SK-N-MC (cell line): ENCODE measurements at regions not wholly inside any gene's neighbourhood (a gene's known extent, or its start where the extent isn't known, plus 50 kb on each side); places are given as distances from the start of the nearest gene placed in this dataset.

Source experiments
- DNase-seq: peaks from one replicate; pipeline ENCODE4 v3.0.0-alpha.2; 2011; ENCODE audit warnings: low read depth, low spot score
- H3K27ac ChIP-seq: fragments of 200-600 bp; sonication (generic); 2 replicates; pipeline ENCODE4 v1.5.1; 2016; ENCODE audit warnings: mixed run types
- H3K36me3 ChIP-seq: fragments of 200-600 bp; sonication (generic); 2 replicates; pipeline ENCODE4 v1.6.1; 2017; ENCODE audit warnings: antibody characterized with exemption, low read length, mixed read lengths; ENCODE audit not compliant: insufficient read depth
- H3K4me3 ChIP-seq: fragments of 200-600 bp; sonication (generic); 2 replicates; pipeline ENCODE4 v1.5.1; 2016
- H3K9ac ChIP-seq: fragments of 200-600 bp; sonication (generic); 2 replicates; pipeline ENCODE4 v1.8.0; 2017; ENCODE audit warnings: mixed run types, mixed read lengths; ENCODE audit not compliant: insufficient read length
- H3K9me3 ChIP-seq: fragments of 200-600 bp; sonication (generic); 2 replicates; pipeline ENCODE4 v1.6.1; 2017; ENCODE audit warnings: low read depth, mild to moderate bottlenecking, antibody characterized with exemption, low read length, moderate library complexity, mixed read lengths
- EZH2 ChIP-seq: fragments of 200-600 bp; sonication (generic); IDR thresholded peaks from one replicate; pipeline ENCODE4 v1.6.1; 2017; ENCODE audit warnings: antibody characterized with exemption
- FOXP2 ChIP-seq: optimal IDR thresholded peaks from 2 replicates; pipeline ENCODE3; 2011; ENCODE audit warnings: mild to moderate bottlenecking, moderate library complexity; ENCODE audit not compliant: insufficient read depth; ENCODE audit errors: extremely low read length, control extremely low read depth
- POLR2AphosphoS5 ChIP-seq: IDR thresholded peaks from 2 replicates; pipeline ENCODE4 v1.6.1; 2012; ENCODE audit warnings: mild to moderate bottlenecking, low read depth, low read length, borderline replicate concordance

GRCh38 chr11:96680211-96681018, 290.6 kb downstream of the JRKL start:
- no peak for DNase-seq
- H3K9ac ChIP-seq, result no peak overlapping the region

GRCh38 chr11:96681019-96681716, 291.4 kb downstream of the JRKL start:
- TF ChIP-seq POLR2AphosphoS5, result no peak
- no peak for TF ChIP-seq FOXP2
- TF ChIP-seq EZH2, result no peak
- Histone ChIP-seq H3K9me3 (no peaks in the 10 kb centered on the region), H3K4me3 (0 out of 2 replicates have a peak overlapping the region, but pooled peaks have one; percentile 22), H3K36me3 (no peaks in the 10 kb centered on the region), H3K27ac (no peak overlapping the region), H3K9ac (no peak overlapping the region)
- DNase-seq, result no peak

More at GRCh38 chr11:96680211-96681018, 290.6 kb downstream of the JRKL start:
- Histone ChIP-seq H3K27ac (no peak overlapping the region), H3K4me3 (no peak overlapping the region), H3K36me3 (no peaks in the 10 kb centered on the region), H3K9me3 (no peaks in the 10 kb centered on the region)
- TF ChIP-seq FOXP2 (no peak), POLR2AphosphoS5 (no peak), EZH2 (no peak)

- TF ChIP-seq POLR2AphosphoS5, result no peak
- TF ChIP-seq FOXP2, result no peak
- no peak for TF ChIP-seq EZH2
- H3K9ac ChIP-seq, result no peak overlapping the region
- no peak overlapping the region for H3K27ac ChIP-seq
- no peak for DNase-seq
- H3K4me3 ChIP-seq, result no peak overlapping the region
- no peaks in the 10 kb centered on the region for H3K9me3 ChIP-seq
- no peaks in the 10 kb centered on the region for H3K36me3 ChIP-seq
Measured at GRCh38 chr11:96694338-96694737, 304.5 kb downstream of the JRKL start.

- TF ChIP-seq POLR2AphosphoS5 (no peak), EZH2 (no peak), FOXP2 (no peak)
Measured at GRCh38 chr11:96696731-96697130, 306.9 kb downstream of the JRKL start.

GRCh38 chr11:96697466-96697865, 307.7 kb downstream of the JRKL start:
- Histone ChIP-seq H3K27ac (no peak overlapping the region), H3K36me3 (no peaks in the 10 kb centered on the region)

More at GRCh38 chr11:96696731-96697130, 306.9 kb downstream of the JRKL start:
- DNase-seq, result no peak
- Histone ChIP-seq H3K27ac (no peak overlapping the region), H3K4me3 (no peak overlapping the region), H3K9me3 (no peaks in the 10 kb centered on the region), H3K36me3 (no peaks in the 10 kb centered on the region), H3K9ac (no peak overlapping the region)

GRCh38 chr11:96704847-96705246, 315.0 kb downstream of the JRKL start:
- DNase-seq, result no peak
- no peak overlapping the region for H3K4me3 ChIP-seq
- no peaks in the 10 kb centered on the region for H3K36me3 ChIP-seq
- TF ChIP-seq FOXP2 (no peak), EZH2 (no peak), POLR2AphosphoS5 (no peak)
- no peak overlapping the region for H3K27ac ChIP-seq
- no peaks in the 10 kb centered on the region for H3K9me3 ChIP-seq
- H3K9ac ChIP-seq, result no peak overlapping the region

More at GRCh38 chr11:96697466-96697865, 307.7 kb downstream of the JRKL start:
- no peak for DNase-seq
- TF ChIP-seq POLR2AphosphoS5, result no peak
- no peak for TF ChIP-seq FOXP2
- TF ChIP-seq EZH2, result no peak
- H3K4me3 ChIP-seq, result no peak overlapping the region
- no peaks in the 10 kb centered on the region for H3K9me3 ChIP-seq
- H3K9ac ChIP-seq, result no peak overlapping the region

GRCh38 chr11:96706761-96707160, 316.9 kb downstream of the JRKL start:
- Histone ChIP-seq H3K9ac (no peak overlapping the region), H3K36me3 (no peaks in the 10 kb centered on the region), H3K9me3 (no peaks in the 10 kb centered on the region), H3K4me3 (no peak overlapping the region), H3K27ac (no peak overlapping the region)
- TF ChIP-seq EZH2 (no peak), POLR2AphosphoS5 (no peak), FOXP2 (no peak)
- no peak for DNase-seq

GRCh38 chr11:96707273-96707672, 317.5 kb downstream of the JRKL start:
- H3K9ac ChIP-seq, result no peak overlapping the region
- no peak overlapping the region for H3K27ac ChIP-seq
- H3K4me3 ChIP-seq, result no peak overlapping the region
- TF ChIP-seq FOXP2 (no peak), POLR2AphosphoS5 (no peak), EZH2 (no peak)
- H3K9me3 ChIP-seq, result no peaks in the 10 kb centered on the region
- H3K36me3 ChIP-seq, result no peaks in the 10 kb centered on the region
- no peak for DNase-seq
